T1000 (cell line): ENCODE measurements at regions not wholly inside any gene's neighbourhood (a gene's known extent, or its start where the extent isn't known, plus 50 kb on each side); places are given as distances from the start of the nearest gene placed in this dataset.
"Not testable (repeated sequence)": the region's sequence is repeated elsewhere in the genome, so short reads cannot be mapped to it uniquely, and the experiment has no call there.

Experiments used
- DNase-seq: peaks from one replicate; lab custom pipeline; 2025; ENCODE audit warnings: mixed read lengths; lab: John Stamatoyannopoulos, UW

GRCh38 chr1:91098299-91098906 is 76.6 kb upstream of the ZNF644 start:
- no peak for DNase-seq

DNA sequence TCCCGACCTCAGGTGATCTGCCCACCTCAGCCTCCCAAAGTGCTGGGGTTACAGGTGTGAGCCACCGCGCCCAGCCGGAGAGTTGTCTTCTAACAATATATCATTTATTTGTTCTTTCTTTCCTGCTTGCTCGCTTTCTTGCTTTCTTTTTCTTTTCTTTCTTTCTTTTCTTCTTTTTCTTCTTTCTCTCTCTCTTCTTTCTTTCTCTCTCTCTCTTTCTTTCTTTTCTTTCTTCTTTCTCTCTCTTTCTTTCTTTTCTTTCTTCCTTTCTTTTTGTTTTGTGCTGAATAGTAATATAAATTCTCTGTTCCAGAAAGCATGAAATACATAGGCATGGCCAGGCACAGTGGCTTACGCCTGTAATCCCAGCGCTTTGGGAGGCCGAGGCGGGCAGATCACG is 73.5 kb upstream of the ZNF644 start:
- DNase-seq: not testable (repeated sequence)

DNA sequence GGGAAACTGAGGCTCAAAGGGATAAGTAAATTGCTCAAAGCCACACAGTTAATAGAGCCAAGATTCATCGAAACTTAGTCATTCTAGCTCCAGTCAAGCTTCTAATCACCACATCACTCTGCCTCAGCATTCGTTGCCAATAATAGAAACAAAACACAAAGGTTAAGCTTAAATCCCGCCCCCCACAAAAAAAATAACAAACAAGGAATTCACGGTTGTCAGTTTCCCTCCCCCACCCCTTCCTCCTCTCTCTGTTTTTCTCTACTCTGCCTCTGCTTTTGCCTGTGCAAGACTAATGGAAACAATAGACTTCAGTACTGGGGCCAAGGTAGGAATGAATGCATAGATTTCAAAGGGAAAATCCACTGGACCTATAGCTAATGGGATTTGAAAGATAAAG is 70.7 kb upstream of the ZNF644 start:
- DNase-seq: no peak

- DNase-seq: no peak
These were observed 70.0 kb upstream of the ZNF644 start for GRCh38 chr1:91091812-91092211.

DNA sequence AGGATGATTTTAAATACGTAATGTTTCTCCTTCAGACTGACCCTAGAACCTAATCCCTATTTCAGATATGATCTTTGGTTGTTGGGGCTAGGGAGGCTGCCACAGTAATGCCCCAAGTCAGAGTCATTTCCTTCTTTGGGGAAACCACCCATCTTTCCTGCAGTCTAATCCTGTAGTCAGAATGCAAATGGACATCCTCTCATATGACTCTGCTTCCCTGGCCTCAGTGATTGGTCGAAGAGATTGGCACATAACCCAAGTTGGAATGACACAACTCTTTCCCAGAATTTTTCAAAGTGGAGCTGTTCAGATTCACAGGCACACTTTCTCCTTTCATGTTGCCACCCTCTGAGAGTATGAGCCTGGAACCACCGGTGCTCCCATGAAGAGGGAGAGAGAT is 58.8 kb upstream of the ZNF644 start:
- peak; percentile 18 for DNase-seq

- DNase-seq: no peak
These were observed 57.0 kb upstream of the ZNF644 start for GRCh38 chr1:91078859-91079258.

- no peak for DNase-seq
These were observed 55.0 kb upstream of the ZNF644 start for GRCh38 chr1:91076834-91077233.

DNA sequence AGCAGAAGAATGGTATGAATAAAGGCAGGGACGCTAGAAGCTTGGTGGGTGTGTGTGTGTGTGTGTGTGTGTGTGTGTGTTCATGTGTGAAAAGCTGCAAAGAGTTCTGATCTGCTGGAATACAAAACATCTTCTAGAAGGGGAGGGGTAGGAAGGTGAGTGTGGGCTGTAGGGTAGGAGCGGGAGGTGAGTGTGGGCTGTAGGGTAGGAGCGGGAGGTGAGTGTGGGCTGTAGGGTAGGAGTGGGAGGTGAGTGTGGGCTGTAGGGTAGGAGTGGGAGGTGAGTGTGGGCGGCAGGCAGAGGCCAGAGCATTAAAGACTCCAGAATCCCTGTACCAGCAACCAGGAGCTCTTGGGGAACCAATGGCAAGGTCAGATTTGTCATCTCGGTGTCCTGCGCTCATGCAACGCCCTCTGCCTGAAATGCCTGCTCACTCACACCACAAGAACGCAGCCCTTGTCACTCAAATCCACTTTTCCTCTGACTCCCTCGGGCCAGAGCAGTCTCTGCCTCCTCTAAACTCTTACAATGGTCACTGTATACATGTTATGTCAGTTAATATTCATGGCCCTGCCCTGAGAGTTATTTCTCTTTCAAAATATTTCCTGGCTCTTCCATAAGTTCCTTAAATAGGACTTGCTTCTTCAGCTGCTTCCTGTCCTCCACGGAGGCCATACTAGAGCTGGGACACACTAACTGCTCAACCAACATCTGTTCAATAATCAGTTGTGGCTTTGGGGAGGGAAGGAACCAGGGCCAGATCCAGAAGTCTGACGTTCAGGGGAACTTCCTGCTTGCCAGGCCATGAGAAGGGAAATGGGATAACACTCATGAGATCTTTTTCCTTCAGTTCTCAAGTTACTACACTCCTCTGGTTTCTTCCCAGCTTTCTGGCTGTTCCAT is 53.6 kb upstream of the ZNF644 start:
- DNase-seq: no peak

GRCh38 chr1:91073299-91073698 is 51.5 kb upstream of the ZNF644 start:
- no peak for DNase-seq

- no peak for DNase-seq
These were observed 50.0 kb upstream of the ZNF644 start for GRCh38 chr1:91071838-91072237.
